ENCODE measurements at regions not wholly inside any gene's neighbourhood (a gene's known extent, or its start where the extent isn't known, plus 50 kb on each side); places are given as distances from the start of the nearest gene placed in this dataset.
A peak's percentile ranks its signal among the peaks of the same experiment; 100 is the strongest.
"Not testable (repeated sequence)": the region's sequence is repeated elsewhere in the genome, so short reads cannot be mapped to it uniquely, and the experiment has no call there.

DNA sequence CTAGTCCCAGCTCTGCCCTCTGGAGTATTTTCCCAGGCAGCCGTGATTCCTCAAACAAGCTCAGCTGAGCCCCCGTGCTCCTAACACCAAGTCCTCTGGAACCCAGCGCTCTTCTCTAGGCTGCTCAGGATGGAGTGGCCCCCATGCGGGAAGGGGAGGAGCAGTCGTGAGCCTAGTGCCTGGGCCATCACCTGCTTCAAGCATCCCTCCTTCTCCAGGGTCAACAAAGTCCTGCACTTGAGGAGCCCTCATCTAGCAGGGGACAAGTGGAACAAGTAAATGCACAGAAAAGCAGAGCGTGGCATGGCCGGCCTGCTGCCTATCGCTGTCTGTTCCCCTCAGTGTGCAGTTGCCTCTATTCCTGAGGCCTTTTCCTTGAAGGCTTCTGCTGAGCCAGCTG is 168.6 kb downstream of the INHBB start:
- no peaks in the 10 kb centered on the region for H3K27me3 ChIP-seq (ENCODE audit: control insufficient read depth, insufficient read depth, low read length)
- no peak overlapping the region for H3K4me3 ChIP-seq (ENCODE audit: low read length in 3 of 3)
- no peaks in the 10 kb centered on the region for H3K36me3 ChIP-seq (ENCODE audit: control insufficient read depth in 2 of 3, insufficient read depth in 3 of 3, low read length in 3 of 3)
- TF ChIP-seq, protein P1, sequence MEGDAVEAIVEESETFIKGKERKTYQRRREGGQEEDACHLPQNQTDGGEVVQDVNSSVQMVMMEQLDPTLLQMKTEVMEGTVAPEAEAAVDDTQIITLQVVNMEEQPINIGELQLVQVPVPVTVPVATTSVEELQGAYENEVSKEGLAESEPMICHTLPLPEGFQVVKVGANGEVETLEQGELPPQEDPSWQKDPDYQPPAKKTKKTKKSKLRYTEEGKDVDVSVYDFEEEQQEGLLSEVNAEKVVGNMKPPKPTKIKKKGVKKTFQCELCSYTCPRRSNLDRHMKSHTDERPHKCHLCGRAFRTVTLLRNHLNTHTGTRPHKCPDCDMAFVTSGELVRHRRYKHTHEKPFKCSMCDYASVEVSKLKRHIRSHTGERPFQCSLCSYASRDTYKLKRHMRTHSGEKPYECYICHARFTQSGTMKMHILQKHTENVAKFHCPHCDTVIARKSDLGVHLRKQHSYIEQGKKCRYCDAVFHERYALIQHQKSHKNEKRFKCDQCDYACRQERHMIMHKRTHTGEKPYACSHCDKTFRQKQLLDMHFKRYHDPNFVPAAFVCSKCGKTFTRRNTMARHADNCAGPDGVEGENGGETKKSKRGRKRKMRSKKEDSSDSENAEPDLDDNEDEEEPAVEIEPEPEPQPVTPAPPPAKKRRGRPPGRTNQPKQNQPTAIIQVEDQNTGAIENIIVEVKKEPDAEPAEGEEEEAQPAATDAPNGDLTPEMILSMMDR (IDR thresholded peaks at IDR 0.05; ENCODE audit: borderline replicate concordance, extremely low read depth, insufficient read depth), result no peak
- H3K9me3 ChIP-seq (ENCODE audit: control insufficient read depth in 2 of 3, insufficient read depth in 1 of 3, low read length in 3 of 3), result no peaks in the 10 kb centered on the region
- DNase-seq (peak in 1 of 5 donors; percentile 37), FAIRE-seq (no peak)
- H3K27ac ChIP-seq (ENCODE audit: low read depth in 2 of 2, low read length in 2 of 2), result no peak overlapping the region
- intact Hi-C loops (cut with DNase I), result no loop called here
- no peak overlapping the region for H3K9ac ChIP-seq (ENCODE audit: low read length in 3 of 3)
- H3K4me1 ChIP-seq (ENCODE audit: control insufficient read depth in 2 of 3, insufficient read depth in 2 of 3, low read depth in 1 of 3, low read length in 3 of 3), result no peaks in the 10 kb centered on the region

DNA sequence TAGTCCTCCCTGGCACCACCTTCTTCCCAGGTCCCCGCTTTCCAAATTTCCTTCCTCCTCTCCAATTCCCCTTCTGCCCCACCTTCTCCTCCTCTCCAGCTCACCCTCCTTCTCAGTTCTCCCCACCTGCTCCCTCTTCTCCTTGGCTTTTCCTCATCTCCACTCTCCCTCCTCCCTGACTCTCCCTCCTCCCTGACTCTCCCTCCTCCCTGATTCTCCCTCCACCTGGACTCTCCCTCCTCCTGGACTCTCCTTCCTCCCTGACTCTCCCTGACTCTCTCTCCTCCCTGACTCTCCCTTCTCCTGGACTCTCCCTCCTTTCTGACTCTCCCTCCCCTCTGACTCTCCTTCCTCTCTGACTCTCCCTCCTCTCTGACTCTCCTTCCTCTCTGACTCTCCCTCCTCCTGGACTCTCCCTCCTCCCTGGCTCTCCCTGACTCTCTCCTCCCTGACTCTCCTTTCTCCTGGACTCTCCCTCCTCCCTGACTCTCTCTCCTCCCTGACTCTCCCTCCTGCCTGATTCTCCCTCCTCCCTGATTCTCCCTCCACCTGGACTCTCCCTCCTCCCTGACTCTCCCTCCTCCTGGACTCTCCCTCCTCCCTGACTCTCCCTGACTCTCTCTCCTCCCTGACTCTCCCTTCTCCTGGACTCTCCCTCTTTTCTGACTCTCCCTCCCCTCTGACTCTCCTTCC is 169.3 kb downstream of the INHBB start:
- H3K4me3 ChIP-seq (ENCODE audit: low read length in 3 of 3); H3K9ac ChIP-seq (ENCODE audit: low read length in 3 of 3); FAIRE-seq; H3K27me3 ChIP-seq (ENCODE audit: control insufficient read depth, insufficient read depth, low read length); intact Hi-C loops (cut with DNase I); H3K9me3 ChIP-seq (ENCODE audit: control insufficient read depth in 2 of 3, insufficient read depth in 1 of 3, low read length in 3 of 3); DNase-seq; H3K36me3 ChIP-seq (ENCODE audit: control insufficient read depth in 2 of 3, insufficient read depth in 3 of 3, low read length in 3 of 3); H3K27ac ChIP-seq (ENCODE audit: low read depth in 2 of 2, low read length in 2 of 2); H3K4me1 ChIP-seq (ENCODE audit: control insufficient read depth in 2 of 3, insufficient read depth in 2 of 3, low read depth in 1 of 3, low read length in 3 of 3): not testable (repeated sequence)

DNA sequence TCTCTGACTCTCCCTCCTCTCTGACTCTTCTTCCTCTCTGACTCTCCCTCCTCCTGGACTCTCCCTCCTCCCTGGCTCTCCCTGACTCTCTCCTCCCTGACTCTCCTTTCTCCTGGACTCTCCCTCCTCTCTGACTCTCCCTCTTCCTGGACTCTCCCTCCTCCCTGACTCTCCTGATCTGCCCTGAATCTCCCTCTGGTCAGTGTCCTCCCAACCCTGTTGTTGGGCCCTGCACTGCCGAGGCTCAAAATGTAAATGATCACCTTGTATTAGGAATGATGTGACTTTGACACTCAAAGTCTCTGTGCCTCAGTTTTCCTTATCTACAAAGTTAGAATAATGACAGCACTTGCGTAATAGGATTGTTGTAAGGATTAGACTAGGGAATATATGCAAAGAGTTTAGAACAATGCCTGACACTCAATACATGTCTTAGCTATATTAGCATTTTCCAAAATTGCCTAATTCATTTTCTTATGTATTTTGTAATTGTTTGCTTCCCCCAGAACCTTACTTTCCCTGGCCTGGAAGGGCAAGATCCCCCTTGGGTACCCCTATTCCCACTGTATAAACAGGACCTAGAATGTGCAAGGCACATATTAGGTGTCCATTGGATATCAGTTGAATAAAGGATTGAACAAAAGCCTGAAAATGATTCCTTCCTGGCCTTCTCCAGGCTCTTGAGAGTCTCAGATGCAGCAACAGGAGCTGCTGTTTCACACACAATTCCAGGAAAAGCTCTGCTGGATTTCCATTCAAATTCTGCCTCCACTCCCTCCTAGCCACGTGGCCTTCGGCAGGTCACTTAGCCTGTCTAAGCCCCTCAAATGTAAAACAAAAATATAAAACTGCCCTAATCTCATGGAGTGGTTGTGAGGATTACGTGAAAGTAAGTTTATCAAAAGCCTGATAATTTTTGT is 170.1 kb downstream of the INHBB start:
- Histone ChIP-seq H3K9me3 (ENCODE audit: control insufficient read depth in 2 of 3, insufficient read depth in 1 of 3, low read length in 3 of 3) (no peaks in the 10 kb centered on the region), H3K36me3 (ENCODE audit: control insufficient read depth in 2 of 3, insufficient read depth in 3 of 3, low read length in 3 of 3) (no peaks in the 10 kb centered on the region), H3K27me3 (ENCODE audit: control insufficient read depth, insufficient read depth, low read length) (no peaks in the 10 kb centered on the region), H3K27ac (ENCODE audit: low read depth in 2 of 2, low read length in 2 of 2) (no peak overlapping the region), H3K9ac (ENCODE audit: low read length in 3 of 3) (no peak overlapping the region), H3K4me1 (ENCODE audit: control insufficient read depth in 2 of 3, insufficient read depth in 2 of 3, low read depth in 1 of 3, low read length in 3 of 3) (no peaks in the 10 kb centered on the region), H3K4me3 (ENCODE audit: low read length in 3 of 3) (no peak overlapping the region)
- intact Hi-C loops (cut with DNase I), result no loop called here
- FAIRE-seq, result no peak
- TF ChIP-seq, protein P1 (IDR thresholded peaks at IDR 0.05; ENCODE audit: borderline replicate concordance, extremely low read depth, insufficient read depth), result no peak
- peak in 2 of 5 donors; percentile 7 to 24 for DNase-seq

DNA sequence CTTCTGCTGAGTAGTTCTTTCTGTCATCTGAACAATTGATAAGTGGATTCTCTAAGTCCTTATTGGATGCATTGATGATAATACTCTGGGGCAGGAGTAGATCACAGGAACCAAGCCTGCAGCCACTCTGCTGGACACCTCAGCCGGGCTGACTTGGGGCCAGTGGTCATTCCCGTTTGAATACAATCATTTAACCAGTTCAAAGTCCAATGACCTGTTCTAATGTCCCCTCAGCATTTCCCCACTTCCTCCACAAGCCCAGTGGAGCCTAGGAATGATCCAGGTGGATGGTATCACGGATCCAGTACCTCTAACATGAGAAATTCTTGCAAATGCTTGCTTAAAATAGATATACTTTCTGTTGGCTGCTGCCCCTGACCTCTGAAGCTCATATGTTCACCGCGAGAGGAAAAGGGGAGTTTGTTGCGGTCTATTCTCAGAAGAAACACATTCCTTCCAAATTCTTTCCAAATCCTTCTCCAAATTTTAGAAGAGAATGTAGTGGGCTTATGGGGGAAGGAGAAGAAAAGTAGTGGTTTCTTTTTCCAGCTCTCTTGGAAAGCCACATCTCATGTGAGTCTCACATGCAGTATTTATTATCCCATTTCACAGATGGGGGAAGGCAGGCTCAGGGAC is 170.9 kb downstream of the INHBB start:
- TF ChIP-seq, protein P1 (IDR thresholded peaks at IDR 0.05; ENCODE audit: borderline replicate concordance, extremely low read depth, insufficient read depth), result no peak
- no peak overlapping the region for H3K27ac ChIP-seq (ENCODE audit: low read depth in 2 of 2, low read length in 2 of 2)
- H3K36me3 ChIP-seq (ENCODE audit: control insufficient read depth in 2 of 3, insufficient read depth in 3 of 3, low read length in 3 of 3), result no peaks in the 10 kb centered on the region
- no peak for FAIRE-seq
- H3K9me3 ChIP-seq (ENCODE audit: control insufficient read depth in 2 of 3, insufficient read depth in 1 of 3, low read length in 3 of 3), result no peaks in the 10 kb centered on the region
- peak in 2 of 5 donors; percentile 17 to 74 for DNase-seq
- H3K27me3 ChIP-seq (ENCODE audit: control insufficient read depth, insufficient read depth, low read length), result no peaks in the 10 kb centered on the region
- H3K4me1 ChIP-seq (ENCODE audit: control insufficient read depth in 2 of 3, insufficient read depth in 2 of 3, low read depth in 1 of 3, low read length in 3 of 3), result no peaks in the 10 kb centered on the region
- intact Hi-C loops (cut with DNase I), result no loop called here
- H3K4me3 ChIP-seq (ENCODE audit: low read length in 3 of 3), result no peak overlapping the region
- no peak overlapping the region for H3K9ac ChIP-seq (ENCODE audit: low read length in 3 of 3)

Measured in kidney (tissue), 13 donors.